ENCODE measurements at regions not wholly inside any gene's neighbourhood (a gene's known extent, or its start where the extent isn't known, plus 50 kb on each side); places are given as distances from the start of the nearest gene placed in this dataset.
A peak's percentile ranks its signal among the peaks of the same experiment; 100 is the strongest.

DNA sequence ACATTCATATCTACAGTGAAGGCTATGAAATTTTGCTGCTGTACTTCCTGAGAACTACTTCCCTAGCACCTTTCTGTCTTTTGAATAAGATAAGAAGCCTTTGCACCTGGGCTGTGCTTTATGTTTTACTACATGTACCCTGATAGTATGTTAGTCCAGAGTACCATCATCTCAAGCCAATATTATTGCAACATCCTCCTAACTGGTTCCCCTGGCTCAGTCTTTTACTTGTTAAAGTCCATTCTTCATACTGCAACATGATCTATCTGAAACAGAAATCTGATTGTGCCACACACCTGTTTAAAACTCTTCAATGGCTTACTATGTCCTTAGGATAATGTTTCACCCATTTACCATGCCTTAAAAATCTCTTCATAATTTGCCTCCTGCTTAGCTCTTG, 102.3 kb downstream of the AGTR2 start:
- in situ Hi-C loops (cut with HindIII; ENCODE audit: low pct_unique_long_range_greater_than_20kb, low sequenced_read_pairs) = no loop called here
- TF ChIP-seq JUND (IDR thresholded peaks at IDR 0.05; ENCODE audit: low read depth) = no peak
- DNase-seq (ENCODE audit: low read depth in 1 of 2, low spot score in 1 of 2) = no peak

DNA sequence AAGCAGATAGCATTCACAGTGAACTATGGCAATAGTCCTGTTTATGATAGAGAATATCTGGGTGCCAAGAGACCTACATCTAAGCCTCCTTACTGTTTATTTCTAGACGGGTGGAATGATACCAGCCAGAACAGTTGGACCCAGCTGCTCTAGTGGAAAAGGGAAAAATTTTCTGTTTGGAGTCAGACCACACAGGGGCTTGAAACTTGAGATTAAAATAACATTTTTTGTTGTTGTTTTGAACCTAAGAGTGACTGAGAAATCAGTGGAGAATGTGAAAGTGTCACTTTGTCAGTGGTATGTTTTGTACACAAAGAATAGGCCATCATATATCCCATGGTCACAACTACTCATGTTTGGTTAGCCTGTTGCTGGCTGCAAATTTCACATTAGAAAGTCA, 105.7 kb downstream of the AGTR2 start:
- no peak for DNase-seq (ENCODE audit: low read depth in 1 of 2, low spot score in 1 of 2)
- in situ Hi-C loops (cut with HindIII; ENCODE audit: low pct_unique_long_range_greater_than_20kb, low sequenced_read_pairs) = no loop called here
- TF ChIP-seq JUND (IDR thresholded peaks at IDR 0.05; ENCODE audit: low read depth) = no peak

DNA sequence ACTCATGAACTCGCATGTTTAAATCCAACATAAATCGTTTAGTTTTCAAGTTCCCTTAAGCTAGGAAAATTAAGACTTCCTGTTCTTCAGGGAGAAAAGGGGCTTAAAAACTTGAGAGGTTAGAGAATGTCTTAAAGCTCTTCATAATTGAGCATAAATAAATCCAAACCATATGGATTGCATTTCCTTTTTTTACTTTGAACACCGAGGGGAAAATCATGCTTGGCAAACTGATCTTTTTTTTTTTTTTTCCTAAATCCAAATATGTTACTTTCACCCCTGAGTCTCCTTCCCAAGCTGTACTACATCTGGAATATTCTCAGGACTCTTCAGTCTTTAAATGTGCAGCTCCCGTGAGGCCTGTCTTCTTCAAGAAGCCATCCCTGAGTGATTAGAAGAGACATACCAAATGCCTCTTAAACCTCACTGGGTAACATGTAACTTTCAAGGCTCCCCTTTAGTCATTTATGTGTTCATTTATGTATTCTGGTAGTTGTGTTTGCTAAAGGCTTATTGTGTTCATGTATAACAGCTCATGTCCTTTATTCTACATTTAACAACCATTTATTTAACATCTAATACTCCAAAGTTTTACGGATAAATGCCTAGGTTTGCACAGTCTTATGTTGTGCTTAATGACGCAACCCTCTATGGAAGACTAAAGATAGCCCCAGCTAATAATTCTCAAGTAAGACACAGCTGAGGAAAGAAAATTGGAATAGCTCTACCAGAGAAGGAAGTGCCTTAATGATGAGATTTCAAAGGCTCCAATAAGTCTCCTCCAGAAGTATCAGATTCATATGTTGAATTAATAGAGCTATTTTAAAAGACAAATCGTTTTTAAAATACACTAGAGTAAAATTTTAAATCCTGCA, 107.0 kb downstream of the AGTR2 start:
- DNase-seq (ENCODE audit: low read depth in 1 of 2, low spot score in 1 of 2) = no peak
- in situ Hi-C loops (cut with HindIII; ENCODE audit: low pct_unique_long_range_greater_than_20kb, low sequenced_read_pairs) = no loop called here
- no peak for TF ChIP-seq JUND (IDR thresholded peaks at IDR 0.05; ENCODE audit: low read depth)

DNA sequence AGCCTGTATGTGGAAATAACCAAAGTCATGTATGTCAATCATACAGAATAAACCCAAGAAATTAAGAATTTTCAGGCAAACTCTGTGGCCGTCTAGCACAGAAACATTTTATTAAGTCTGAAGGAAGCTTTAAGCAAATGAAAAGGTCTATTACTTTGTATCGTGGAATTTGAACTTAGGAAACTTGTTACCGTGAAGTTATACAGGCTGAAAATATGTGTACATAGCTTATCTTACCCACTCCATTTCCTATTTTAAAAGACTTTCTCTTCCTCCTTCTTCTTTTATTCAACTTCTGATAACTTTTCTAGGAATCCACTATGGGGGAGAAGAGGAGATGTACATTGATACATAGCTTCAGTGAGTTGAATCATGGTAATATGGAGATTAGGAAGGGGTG, 108.3 kb downstream of the AGTR2 start:
- no peak for DNase-seq (ENCODE audit: low read depth in 1 of 2, low spot score in 1 of 2)
- TF ChIP-seq JUND (IDR thresholded peaks at IDR 0.05; ENCODE audit: low read depth) = no peak
- in situ Hi-C loops (cut with HindIII; ENCODE audit: low pct_unique_long_range_greater_than_20kb, low sequenced_read_pairs) = no loop called here

DNA sequence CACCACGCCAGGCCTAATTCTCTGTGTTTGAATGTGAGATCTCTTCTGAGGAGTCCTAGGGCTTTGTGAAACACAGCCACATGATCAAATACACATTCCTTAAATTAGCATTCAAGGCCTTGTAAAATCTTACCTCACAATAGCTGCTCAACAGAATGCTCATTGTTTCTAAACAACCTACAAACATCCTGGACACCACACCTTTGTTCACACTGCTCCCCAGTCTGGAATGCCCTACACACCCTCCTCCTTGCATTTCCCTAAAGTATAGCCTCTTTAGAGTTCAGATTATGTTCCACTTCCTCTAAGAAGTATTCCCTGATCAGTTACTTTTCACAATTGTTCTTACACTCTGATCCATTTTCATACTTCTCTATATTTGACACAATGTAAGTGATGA, 110.6 kb downstream of the AGTR2 start:
- DNase-seq (ENCODE audit: low read depth in 1 of 2, low spot score in 1 of 2) = no peak
- in situ Hi-C loops (cut with HindIII; ENCODE audit: low pct_unique_long_range_greater_than_20kb, low sequenced_read_pairs) = no loop called here
- no peak for TF ChIP-seq JUND (IDR thresholded peaks at IDR 0.05; ENCODE audit: low read depth)

DNA sequence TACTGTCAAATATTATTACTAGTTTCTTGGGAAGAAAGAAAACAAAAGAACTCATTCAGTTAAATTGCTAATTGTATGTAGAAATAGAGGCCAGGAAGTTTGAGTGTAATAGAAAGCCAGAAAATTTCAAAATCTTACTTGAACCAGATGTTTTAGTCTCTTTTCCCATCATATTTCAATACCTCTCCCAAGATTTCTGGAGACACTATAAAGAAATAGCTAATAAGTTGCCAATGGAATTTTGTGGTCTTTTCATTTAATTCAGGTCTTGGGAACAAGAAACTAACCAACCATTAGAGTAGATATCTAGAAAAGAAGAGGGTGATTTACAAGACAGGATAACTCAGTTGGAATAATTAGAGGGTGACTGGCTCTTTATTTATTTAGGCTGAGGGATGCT, 112.2 kb downstream of the AGTR2 start:
- TF ChIP-seq JUND (IDR thresholded peaks at IDR 0.05; ENCODE audit: low read depth) = no peak
- no peak for DNase-seq (ENCODE audit: low read depth in 1 of 2, low spot score in 1 of 2)
- in situ Hi-C loops (cut with HindIII; ENCODE audit: low pct_unique_long_range_greater_than_20kb, low sequenced_read_pairs) = no loop called here

DNA sequence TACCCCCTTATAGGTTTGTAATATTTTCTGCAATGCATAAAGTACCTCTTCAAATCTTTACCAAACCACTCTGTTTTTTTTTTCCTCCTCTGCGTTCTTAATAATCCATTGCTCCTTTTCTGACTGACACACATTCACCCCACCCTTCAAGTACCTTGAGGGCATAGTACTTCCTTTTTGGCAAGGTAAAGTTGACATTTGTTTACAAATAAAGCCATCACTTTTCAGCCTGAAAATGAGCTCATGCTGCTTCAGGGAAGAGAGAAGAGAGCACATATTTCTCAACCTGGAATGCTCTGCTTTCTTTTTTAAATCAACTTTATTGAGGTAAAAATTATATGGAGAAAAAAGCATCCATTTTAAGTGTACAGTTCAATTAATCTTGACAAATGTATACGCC, 113.9 kb downstream of the AGTR2 start:
- TF ChIP-seq JUND (IDR thresholded peaks at IDR 0.05; ENCODE audit: low read depth) = no peak; the same call in 1 of the 2 replicates
- in situ Hi-C loops (cut with HindIII; ENCODE audit: low pct_unique_long_range_greater_than_20kb, low sequenced_read_pairs) = no loop called here
- peak in 1 of 2 experiments; percentile 79 for DNase-seq (ENCODE audit: low read depth in 1 of 2, low spot score in 1 of 2)

DNA sequence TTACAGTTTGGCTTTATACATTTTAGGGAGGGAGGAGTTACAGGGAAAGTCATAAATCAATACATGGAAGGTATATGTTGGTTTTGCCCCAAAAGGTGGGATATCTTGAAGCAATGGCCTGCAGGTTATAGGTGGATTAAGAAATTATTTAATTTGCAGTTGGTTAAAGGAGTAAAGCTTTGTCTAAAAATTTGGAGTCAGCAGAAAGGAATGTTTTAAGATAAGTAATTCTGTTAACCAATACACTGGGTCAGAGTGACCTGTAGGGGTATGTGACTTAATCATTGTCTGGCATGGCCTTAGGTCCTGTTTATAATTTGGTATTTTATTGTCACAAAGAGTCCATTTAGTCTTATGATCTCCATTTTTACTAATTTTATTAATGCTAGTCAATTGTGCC, 115.0 kb downstream of the AGTR2 start:
- in situ Hi-C loops (cut with HindIII; ENCODE audit: low pct_unique_long_range_greater_than_20kb, low sequenced_read_pairs) = no loop called here
- peak in 1 of 2 experiments; percentile 66 for DNase-seq (ENCODE audit: low read depth in 1 of 2, low spot score in 1 of 2)

DNA sequence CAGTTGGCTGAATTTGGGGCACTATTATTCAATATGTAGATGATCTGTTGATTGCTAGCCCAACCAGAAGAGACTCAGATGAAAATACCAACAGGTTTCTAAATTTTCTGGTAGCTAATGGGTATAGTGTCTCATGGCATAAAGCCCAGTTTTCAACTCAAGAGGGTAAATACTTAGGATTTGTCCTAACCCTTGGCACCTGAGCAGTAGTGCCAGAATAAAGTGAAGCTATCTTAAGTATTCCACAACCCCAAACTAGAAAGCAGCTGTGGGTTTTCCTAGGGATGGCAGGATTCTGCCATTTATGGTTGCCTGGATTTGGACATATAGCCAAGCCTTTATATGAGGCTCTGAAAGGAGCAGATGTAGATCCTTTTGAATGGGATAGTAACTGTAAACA, 119.0 kb downstream of the AGTR2 start:
- in situ Hi-C loops (cut with HindIII; ENCODE audit: low pct_unique_long_range_greater_than_20kb, low sequenced_read_pairs) = no loop called here

More for the DNA sequence above, 115.0 kb downstream of the AGTR2 start:
- peak; percentile 47; the same call in 1 of the 2 replicates for TF ChIP-seq JUND (IDR thresholded peaks at IDR 0.05; ENCODE audit: low read depth)

DNA sequence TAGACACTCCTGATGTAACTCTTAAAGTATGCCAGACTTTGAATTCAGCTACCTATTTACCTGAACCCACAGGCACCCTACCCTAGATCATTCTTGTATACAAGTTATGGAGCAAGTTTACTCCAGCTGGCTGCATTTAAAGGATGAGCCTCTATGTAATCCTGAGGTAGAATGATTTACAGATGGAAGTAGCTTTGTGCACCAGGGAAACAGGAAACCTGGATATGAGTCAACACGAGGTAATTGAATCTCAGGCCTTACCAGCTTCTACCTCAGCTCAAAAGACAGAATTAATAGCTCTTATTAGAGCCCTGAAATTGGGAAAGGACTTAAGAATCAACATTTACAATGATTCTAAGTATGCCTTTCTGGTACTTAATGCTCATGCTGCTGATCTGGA, 119.8 kb downstream of the AGTR2 start:
- no peak for TF ChIP-seq JUND (IDR thresholded peaks at IDR 0.05; ENCODE audit: low read depth)
- no peak for DNase-seq (ENCODE audit: low read depth in 1 of 2, low spot score in 1 of 2)
- in situ Hi-C loops (cut with HindIII; ENCODE audit: low pct_unique_long_range_greater_than_20kb, low sequenced_read_pairs) = no loop called here

More for the DNA sequence above, 119.0 kb downstream of the AGTR2 start:
- TF ChIP-seq JUND (IDR thresholded peaks at IDR 0.05; ENCODE audit: low read depth) = no peak
- DNase-seq (ENCODE audit: low read depth in 1 of 2, low spot score in 1 of 2) = no peak

DNA sequence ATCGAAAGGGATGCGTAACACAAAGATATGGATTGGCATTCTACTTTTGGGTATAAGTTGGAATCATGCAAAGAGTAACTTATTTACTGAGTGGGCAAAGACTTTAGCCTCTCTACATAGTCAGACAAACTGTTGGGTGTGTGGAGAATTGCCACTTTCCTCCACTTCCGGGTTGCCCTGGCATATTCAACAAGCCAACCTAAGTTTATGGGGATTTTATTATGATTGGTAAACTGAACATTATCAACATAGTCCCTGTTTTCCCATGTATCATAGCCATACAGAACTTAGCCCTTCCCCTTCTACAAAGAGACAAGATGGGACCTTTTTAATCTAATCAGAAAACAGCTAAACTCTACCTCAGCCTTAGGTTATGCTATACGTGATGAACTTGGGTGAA, 121.6 kb downstream of the AGTR2 start:
- in situ Hi-C loops (cut with HindIII; ENCODE audit: low pct_unique_long_range_greater_than_20kb, low sequenced_read_pairs) = no loop called here
- no peak for TF ChIP-seq JUND (IDR thresholded peaks at IDR 0.05; ENCODE audit: low read depth)
- DNase-seq (ENCODE audit: low read depth in 1 of 2, low spot score in 1 of 2) = no peak

DNA sequence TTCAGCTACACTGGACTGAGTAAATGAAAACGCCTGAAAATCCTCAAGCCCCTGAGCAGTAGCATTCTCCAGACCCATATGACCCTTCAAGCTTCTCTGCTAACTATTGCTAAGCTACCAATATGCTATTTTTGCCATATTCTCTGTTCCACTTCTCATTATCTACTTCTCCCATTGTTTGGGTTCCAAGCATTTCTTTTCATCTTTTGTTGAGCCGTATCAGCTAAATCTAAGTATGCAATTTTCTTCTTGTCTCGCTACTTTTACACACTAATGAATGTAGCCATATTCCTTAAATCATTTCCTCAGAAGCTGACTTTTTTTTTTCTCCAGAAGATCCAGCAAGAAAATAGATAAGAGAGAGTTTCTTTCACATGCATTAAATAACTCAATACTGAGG, 128.4 kb downstream of the AGTR2 start:
- no peak for TF ChIP-seq JUND (IDR thresholded peaks at IDR 0.05; ENCODE audit: low read depth)
- in situ Hi-C loops (cut with HindIII; ENCODE audit: low pct_unique_long_range_greater_than_20kb, low sequenced_read_pairs) = no loop called here
- no peak for DNase-seq (ENCODE audit: low read depth in 1 of 2, low spot score in 1 of 2)

DNA sequence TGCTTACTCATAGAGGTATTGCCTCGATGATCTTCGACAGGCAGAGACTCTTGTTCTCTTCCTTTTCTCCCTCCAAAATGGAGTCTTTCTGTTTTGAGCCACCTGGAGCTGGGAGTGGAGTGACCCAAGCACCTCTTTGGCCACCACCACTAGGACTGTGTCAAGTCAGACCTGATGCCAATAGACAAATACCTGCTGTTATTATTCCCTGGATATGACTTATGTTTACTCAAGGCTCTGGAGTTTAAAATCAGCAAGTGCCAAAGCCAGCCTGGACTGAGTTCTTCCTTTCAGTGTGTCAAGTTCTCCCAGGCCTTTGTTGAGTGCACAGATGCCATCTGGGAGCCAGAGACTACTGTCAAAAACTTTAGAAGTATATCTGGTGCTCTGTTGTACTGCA, 130.2 kb upstream of the SLC6A14 start:
- TF ChIP-seq JUND (IDR thresholded peaks at IDR 0.05; ENCODE audit: low read depth) = no peak
- DNase-seq (ENCODE audit: low read depth in 1 of 2, low spot score in 1 of 2) = no peak
- in situ Hi-C loops (cut with HindIII; ENCODE audit: low pct_unique_long_range_greater_than_20kb, low sequenced_read_pairs) = no loop called here

DNA sequence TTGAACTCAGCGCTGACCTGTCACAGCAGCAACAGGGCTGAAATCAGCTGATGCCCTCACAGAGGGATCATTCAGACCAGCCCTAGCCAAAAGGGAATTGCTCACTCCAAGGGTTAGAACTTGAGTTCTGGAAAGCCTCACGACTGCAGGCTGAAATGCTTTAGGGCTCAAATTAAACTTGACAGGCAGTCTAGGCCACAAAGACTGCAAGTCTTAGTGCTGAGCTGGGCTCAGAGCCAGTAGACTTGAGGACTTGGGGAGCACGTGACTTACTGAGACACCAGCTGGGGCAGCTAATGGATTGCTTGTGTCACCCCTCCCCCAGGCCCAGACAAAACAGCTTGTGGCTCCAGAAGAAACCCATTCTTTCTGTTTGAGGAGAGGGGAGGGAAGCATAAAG, 119.0 kb upstream of the SLC6A14 start:
- in situ Hi-C loops (cut with HindIII; ENCODE audit: low pct_unique_long_range_greater_than_20kb, low sequenced_read_pairs) = no loop called here
- peak in 1 of 2 experiments; percentile 5 for DNase-seq (ENCODE audit: low read depth in 1 of 2, low spot score in 1 of 2)
- TF ChIP-seq JUND (IDR thresholded peaks at IDR 0.05; ENCODE audit: low read depth) = no peak

All from T47D (cell line).